HepG2 (cell line): ENCODE measurements at regions not wholly inside any gene's neighbourhood (a gene's known extent, or its start where the extent isn't known, plus 50 kb on each side); places are given as distances from the start of the nearest gene placed in this dataset.

Experiments used
- ATAC-seq: fragments of 200-7000 bp; cut with Tn5 transposase; 3 replicates; pipeline ENCODE4 v1.9.1; 2020; ENCODE audit warnings: mild to moderate bottlenecking, moderate library complexity
- BruUV-seq: library from RNA; stranded (reverse); fragments of 400-500 nt; replicated peaks from 2 replicates; lab custom pipeline; 2021; lab: Mats Ljungman, UMichigan
- CTCF ChIA-PET: fragments of 300-600 bp; formaldehyde crosslinking; extraction: SDS; loops from one replicate; lab custom pipeline; 2021; ENCODE audit warnings: low total read pairs, inconsistent platforms, low intra/inter-chr PET ratio; lab: Yijun Ruan, JAX
- POLR2A ChIA-PET: fragments of 350-600 bp; sonication (Branson Sonifier 250); formaldehyde crosslinking; loops from one replicate; lab custom pipeline; 2020; ENCODE audit warnings: antibody characterized with exemption, inconsistent platforms; lab: Yijun Ruan, JAX
- DNase-seq: peaks from one replicate; pipeline ENCODE4 v3.0.0-alpha.2; 2015; ENCODE audit warnings: low spot score
- FAIRE-seq: peaks from 3 replicates; lab custom pipeline; 2011; peaks lifted over from hg19 to GRCh38; lab: Jason Lieb, UNC
- H2AFZ ChIP-seq: one replicate; pipeline ENCODE4 v1.6.1; 2011; ENCODE audit warnings: low read length, inconsistent platforms
- H3K27ac ChIP-seq: fragments of 300-600 bp; 3 replicates; pipeline ENCODE4 v1.8.0; 2011; ENCODE audit warnings: mixed run types, mild to moderate bottlenecking, mixed read lengths, low read length, inconsistent platforms; ENCODE audit not compliant: insufficient read depth; ENCODE audit errors: extremely low read length
- H3K27me3 ChIP-seq, 2 experiments: fragments of 200-600 bp in 1 of 2; 2 replicates in 1 of 2; 3 replicates in 1 of 2; pipeline versions ENCODE4 v1.6.0 to v1.8.0; 2011; ENCODE audit warnings: low read length in 2 of 2, mild to moderate bottlenecking in 2 of 2, moderate library complexity in 2 of 2, inconsistent platforms in 1 of 2; ENCODE audit not compliant: insufficient read depth in 2 of 2, control insufficient read depth in 1 of 2
- H3K36me3 ChIP-seq, 2 experiments: fragments of 200-600 bp in 1 of 2; replicated peaks in 1 of 2; 2 replicates in 1 of 2; 3 replicates in 1 of 2; pipeline versions ENCODE4 v1.5.1 to v1.8.0; 2011; ENCODE audit warnings: low read length in 2 of 2, inconsistent platforms in 1 of 2; ENCODE audit not compliant: insufficient read depth in 2 of 2, control insufficient read depth in 1 of 2
- H3K4me1 ChIP-seq: 2 replicates; pipeline ENCODE4 v1.5.1; 2012; ENCODE audit warnings: low read length, inconsistent platforms; ENCODE audit not compliant: insufficient read depth
- H3K4me2 ChIP-seq: 2 replicates; pipeline ENCODE4 v1.6.0; 2011; ENCODE audit warnings: low read depth, low read length, inconsistent platforms
- H3K4me3 ChIP-seq, 3 experiments: fragments of 200-600 bp in 1 of 3; sonication (generic), shearing (Covaris generic) in 1 of 3; replicated peaks in 1 of 3; 2 replicates each; pipeline ENCODE4 v1.5.1; 2011 to 2016; ENCODE audit warnings: low read length in 3 of 3, inconsistent platforms in 2 of 3, low read depth in 2 of 3, mild to moderate bottlenecking in 2 of 3, control low read depth in 1 of 3, mixed read lengths in 1 of 3; ENCODE audit not compliant: insufficient read depth in 1 of 3
- H3K79me2 ChIP-seq: one replicate; pipeline ENCODE4 v1.6.1; 2011; ENCODE audit warnings: low read length, inconsistent platforms; ENCODE audit not compliant: insufficient read depth
- H3K9ac ChIP-seq: 2 replicates; pipeline ENCODE4 v1.6.0; 2011; ENCODE audit warnings: mild to moderate bottlenecking, low read depth, low read length, inconsistent platforms; ENCODE audit not compliant: insufficient read depth
- H3K9me3 ChIP-seq: 2 replicates; pipeline ENCODE4 v1.5.1; 2012; ENCODE audit warnings: mild to moderate bottlenecking, low read length
- H4K20me1 ChIP-seq: 2 replicates; pipeline ENCODE4 v1.6.0; 2011; ENCODE audit warnings: inconsistent platforms, mild to moderate bottlenecking, low read length, moderate library complexity; ENCODE audit not compliant: insufficient read depth
- TSC22D2 ChIP-seq: sonication (generic); formaldehyde crosslinking; IDR thresholded peaks from 2 replicates; pipeline ENCODE4 v1.5.1; 2020; ENCODE audit warnings: missing genetic modification reagents, mild to moderate bottlenecking, borderline replicate concordance
- ZNF333 ChIP-seq: sonication (generic); formaldehyde crosslinking; IDR thresholded peaks from 2 replicates; pipeline ENCODE4 v1.4.0; 2020; ENCODE audit warnings: mild to moderate bottlenecking, missing genetic modification reagents, borderline replicate concordance
- WGBS: methylation state at CpG from one replicate; pipeline ENCODE4 v1.1.6; 2017; ENCODE audit warnings: low lambda C conversion rate; 5-methylcytosine and 5-hydroxymethylcytosine counted together
- in situ Hi-C: cut with HindIII; loops from 2 replicates; pipeline ENCODE4 v1.10.0; 2017; ENCODE audit warnings: low pct_unique_long_range_greater_than_20kb; ENCODE audit not compliant: extremely low pct_ligation_motif_present
- intact Hi-C: fragments of 100-400 bp; cut with micrococcal nuclease; formaldehyde crosslinking; loops from one replicate; pipeline ENCODE4 v1.10.0; 2022; ENCODE audit not compliant: unreplicated experiment
- TF ChIP-seq, protein P1 (sequence below): sonication (generic); formaldehyde crosslinking; IDR thresholded peaks from 2 replicates; pipeline ENCODE4 v1.4.0; 2020; ENCODE audit warnings: missing genetic modification reagents, borderline replicate concordance
- TF ChIP-seq, protein P2 (sequence below): sonication (generic); formaldehyde crosslinking; IDR thresholded peaks from 2 replicates; pipeline ENCODE4 v1.5.0; 2020; ENCODE audit warnings: mild to moderate bottlenecking, missing genetic modification reagents, borderline replicate concordance

DNA sequence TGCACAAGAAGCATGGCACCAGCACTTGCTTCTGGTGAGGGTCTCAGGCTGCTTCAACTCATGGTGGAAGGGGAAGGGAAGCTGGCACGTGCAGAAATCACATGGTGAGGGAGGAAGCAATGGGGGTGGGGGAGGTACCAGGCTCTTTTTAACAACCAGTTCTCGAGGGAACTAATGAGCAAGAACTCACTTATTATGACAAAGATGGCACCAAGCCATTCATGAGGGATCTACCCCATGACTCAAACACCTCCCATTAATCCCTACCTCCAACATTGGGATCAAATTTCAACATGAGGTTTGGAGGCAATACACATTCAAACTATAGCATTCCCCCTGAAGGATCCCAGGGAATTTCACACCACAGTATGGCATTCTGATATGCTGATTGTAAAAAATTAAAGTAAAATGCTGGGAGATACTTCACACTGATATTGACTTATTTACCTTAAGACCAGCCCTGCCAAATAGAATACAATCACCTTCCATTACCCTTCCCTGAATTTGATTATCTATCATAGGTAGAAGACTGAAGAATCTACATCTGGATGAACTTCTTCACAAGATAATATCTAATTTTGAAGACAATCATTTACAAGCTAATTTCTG is 201.7 kb upstream of the PLXNC1 start (continued):
- TF ChIP-seq, protein P1, sequence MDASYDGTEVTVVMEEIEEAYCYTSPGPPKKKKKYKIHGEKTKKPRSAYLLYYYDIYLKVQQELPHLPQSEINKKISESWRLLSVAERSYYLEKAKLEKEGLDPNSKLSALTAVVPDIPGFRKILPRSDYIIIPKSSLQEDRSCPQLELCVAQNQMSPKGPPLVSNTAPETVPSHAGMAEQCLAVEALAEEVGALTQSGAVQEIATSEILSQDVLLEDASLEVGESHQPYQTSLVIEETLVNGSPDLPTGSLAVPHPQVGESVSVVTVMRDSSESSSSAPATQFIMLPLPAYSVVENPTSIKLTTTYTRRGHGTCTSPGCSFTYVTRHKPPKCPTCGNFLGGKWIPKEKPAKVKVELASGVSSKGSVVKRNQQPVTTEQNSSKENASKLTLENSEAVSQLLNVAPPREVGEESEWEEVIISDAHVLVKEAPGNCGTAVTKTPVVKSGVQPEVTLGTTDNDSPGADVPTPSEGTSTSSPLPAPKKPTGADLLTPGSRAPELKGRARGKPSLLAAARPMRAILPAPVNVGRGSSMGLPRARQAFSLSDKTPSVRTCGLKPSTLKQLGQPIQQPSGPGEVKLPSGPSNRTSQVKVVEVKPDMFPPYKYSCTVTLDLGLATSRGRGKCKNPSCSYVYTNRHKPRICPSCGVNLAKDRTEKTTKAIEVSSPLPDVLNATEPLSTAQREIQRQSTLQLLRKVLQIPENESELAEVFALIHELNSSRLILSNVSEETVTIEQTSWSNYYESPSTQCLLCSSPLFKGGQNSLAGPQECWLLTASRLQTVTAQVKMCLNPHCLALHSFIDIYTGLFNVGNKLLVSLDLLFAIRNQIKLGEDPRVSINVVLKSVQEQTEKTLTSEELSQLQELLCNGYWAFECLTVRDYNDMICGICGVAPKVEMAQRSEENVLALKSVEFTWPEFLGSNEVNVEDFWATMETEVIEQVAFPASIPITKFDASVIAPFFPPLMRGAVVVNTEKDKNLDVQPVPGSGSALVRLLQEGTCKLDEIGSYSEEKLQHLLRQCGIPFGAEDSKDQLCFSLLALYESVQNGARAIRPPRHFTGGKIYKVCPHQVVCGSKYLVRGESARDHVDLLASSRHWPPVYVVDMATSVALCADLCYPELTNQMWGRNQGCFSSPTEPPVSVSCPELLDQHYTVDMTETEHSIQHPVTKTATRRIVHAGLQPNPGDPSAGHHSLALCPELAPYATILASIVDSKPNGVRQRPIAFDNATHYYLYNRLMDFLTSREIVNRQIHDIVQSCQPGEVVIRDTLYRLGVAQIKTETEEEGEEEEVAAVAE = no peak

DNA sequence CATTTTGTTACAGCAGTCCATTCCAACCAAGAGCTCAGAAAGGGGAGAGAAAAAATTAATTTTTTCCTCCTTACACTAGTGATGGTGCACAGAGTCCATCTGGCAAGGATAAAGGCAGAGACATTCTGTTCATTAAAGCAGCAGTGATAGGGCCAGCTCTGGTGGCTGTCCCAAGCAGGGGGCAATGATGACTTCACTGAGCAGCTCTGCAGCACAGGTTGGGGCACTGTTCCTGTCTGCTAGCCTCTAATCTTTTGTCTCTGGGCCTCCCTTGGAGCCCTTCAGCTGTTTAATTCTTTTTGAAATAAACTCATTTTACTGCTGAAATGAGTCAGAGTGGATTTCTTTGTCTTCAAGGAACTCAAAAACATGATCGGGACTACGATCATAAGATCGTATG is 200.9 kb upstream of the PLXNC1 start:
- no peak for DNase-seq
- H2AFZ ChIP-seq = no peak overlapping the region
- WGBS = 88% methylated on average over 3 of the region's 3 CpGs
- in situ Hi-C loops (no loop called here), intact Hi-C loops (no loop called here)
- POLR2A ChIA-PET = no interaction called here
- H4K20me1 ChIP-seq = no peaks in the 10 kb centered on the region
- CTCF ChIA-PET = no interaction called here
- TF ChIP-seq ZNF333 = no peak
- no peak for TF ChIP-seq TSC22D2
- TF ChIP-seq, protein P2, sequence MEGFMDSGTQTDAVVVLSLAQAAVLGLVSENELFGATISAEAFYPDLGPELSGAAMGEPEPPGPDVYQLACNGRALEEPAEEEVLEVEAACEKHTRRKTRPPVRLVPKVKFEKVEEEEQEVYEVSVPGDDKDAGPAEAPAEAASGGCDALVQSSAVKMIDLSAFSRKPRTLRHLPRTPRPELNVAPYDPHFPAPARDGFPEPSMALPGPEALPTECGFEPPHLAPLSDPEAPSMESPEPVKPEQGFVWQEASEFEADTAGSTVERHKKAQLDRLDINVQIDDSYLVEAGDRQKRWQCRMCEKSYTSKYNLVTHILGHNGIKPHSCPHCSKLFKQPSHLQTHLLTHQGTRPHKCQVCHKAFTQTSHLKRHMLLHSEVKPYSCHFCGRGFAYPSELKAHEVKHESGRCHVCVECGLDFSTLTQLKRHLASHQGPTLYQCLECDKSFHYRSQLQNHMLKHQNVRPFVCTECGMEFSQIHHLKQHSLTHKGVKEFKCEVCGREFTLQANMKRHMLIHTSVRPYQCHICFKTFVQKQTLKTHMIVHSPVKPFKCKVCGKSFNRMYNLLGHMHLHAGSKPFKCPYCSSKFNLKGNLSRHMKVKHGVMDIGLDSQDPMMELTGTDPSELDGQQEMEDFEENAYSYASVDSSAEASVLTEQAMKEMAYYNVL (CRISPR knock-in tag) = no peak
- no TSS peak for BruUV-seq
- no peaks in the 10 kb centered on the region for H3K79me2 ChIP-seq
- no peak for ATAC-seq
- H3K4me3 ChIP-seq = no peak overlapping the region
- H3K27me3 ChIP-seq = no peaks in the 10 kb centered on the region; a peak in 2 of 5 replicates
- H3K9me3 ChIP-seq = no peaks in the 10 kb centered on the region
- no peak overlapping the region for H3K4me2 ChIP-seq
- no peaks in the 10 kb centered on the region for H3K4me1 ChIP-seq
- FAIRE-seq = no peak
- no peak overlapping the region for H3K27ac ChIP-seq
- H3K9ac ChIP-seq = no peak overlapping the region
- no peaks in the 10 kb centered on the region for H3K36me3 ChIP-seq
